ENCODE measurements at regions not wholly inside any gene's neighbourhood (a gene's known extent, or its start where the extent isn't known, plus 50 kb on each side); places are given as distances from the start of the nearest gene placed in this dataset.
"Not testable (repeated sequence)": the region's sequence is repeated elsewhere in the genome, so short reads cannot be mapped to it uniquely, and the experiment has no call there.

DNA sequence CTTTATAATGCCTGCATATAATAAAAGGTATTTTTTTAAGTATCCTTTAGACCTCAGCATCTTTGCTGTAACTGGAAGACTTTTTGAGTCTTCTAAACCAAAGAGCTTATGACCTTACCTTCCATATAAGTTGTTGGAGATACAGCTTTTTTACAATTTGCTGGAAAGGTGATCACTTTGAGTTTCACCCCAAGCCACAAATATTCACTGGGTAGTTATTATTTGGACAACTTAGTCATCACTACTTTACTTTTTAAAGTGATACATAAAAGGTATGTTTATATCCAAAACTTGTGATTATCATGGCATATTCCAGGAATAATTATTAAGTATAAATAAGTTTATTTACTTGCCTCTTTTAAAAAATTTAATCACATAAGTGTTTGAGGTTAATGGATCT lies 246.7 kb upstream of the NRIP1 start:
- no peak for DNase-seq (ENCODE audit: low read depth)

DNA sequence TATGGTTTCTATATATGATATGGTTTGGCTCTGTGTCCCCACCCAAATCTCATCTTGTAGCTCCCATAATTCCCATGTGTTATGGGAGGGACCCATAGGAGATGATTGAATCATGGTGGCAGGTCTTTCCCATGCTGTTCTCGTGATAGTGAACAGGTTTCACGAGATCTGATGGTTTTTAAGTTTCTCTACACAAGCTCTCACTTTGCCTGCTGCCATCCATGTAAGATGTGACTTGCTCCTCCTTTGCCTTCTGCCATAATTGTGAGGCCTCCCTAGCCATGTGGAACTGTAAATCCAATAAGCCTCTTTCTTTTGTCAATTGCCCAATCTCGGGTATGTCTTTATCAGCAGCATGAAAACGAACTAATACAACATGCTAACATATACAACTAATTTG lies 252.2 kb upstream of the NRIP1 start:
- not testable (repeated sequence) for DNase-seq (ENCODE audit: low read depth)

DNA sequence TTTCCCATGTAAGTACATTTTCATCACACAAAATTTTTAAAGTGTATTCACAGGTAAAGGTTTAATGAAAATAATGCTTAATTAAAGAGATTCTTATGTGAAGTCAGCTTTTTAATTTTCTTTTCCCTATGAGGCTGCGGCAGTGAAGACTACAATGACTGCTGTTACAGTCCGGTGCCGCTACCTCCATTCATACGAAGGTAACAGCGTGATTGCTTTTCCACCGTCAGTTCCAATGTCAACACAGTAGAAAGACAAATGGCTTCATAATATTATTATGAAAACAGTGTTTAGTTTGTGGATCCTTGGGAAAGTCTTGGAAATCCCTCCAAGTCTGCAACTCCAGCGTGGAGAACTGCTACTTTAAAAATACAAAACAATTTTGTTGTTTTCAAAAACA lies 254.9 kb upstream of the NRIP1 start:
- no peak for DNase-seq (ENCODE audit: low read depth)

DNA sequence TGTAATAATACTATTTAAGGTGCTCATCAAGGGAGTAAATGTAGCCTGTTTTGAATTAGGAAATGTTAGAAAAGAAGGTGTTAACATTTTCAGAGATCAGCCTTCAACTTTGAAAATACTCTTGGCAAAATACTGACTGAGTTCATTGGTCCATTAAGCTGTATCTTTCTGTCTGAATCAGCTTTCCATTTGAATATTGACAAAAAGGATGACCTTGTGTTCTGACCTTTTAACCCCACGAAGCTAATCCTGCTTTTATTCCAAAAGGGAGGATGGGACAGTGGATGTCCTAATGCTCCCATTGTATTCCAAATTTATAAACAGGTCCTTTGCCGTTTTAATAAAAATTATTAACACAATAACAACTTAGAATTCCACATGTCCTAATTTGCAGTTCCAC lies 259.7 kb upstream of the NRIP1 start:
- no peak for DNase-seq (ENCODE audit: low read depth)

DNA sequence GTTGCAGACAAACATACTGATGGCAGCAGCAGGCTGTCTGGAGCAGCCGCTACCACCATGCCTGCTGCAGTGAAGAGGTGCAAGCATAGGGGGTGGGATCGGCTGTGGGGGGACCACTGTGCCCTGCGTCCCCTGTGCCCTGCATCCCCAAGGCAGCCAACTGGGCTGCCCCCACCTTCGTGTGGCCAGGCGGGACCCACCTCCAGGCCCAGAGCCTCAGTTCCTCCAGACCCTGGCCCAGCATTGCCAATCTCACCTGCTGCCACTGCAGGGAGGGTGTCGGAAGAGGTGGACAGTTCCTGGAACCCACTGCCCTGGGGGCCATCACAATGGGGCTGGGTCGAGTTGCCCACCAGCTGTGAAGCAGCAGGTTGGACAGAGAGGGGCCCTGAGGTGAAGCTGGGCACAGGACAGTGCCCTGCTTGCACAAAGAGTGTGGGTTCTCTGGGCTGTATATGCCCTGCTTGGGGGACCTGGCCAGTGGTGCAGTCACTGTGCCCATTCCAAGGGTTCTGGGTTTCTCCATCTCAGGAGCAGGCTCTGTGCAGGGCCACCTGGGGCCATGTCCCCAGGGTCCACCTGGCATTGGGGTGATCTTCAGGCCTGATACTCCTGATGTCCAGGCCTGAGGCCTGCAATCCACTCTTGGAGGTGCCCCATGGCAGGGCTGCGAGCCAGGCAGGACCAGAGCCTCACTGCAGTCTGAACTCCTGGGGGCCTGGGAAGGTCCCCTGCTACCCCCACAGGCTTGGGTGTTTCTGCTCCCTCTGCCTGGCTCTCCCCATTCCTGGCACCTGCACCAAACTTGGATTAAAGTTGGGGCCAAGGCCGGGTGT lies 261.4 kb upstream of the NRIP1 start:
- no peak for DNase-seq (ENCODE audit: low read depth)

DNA sequence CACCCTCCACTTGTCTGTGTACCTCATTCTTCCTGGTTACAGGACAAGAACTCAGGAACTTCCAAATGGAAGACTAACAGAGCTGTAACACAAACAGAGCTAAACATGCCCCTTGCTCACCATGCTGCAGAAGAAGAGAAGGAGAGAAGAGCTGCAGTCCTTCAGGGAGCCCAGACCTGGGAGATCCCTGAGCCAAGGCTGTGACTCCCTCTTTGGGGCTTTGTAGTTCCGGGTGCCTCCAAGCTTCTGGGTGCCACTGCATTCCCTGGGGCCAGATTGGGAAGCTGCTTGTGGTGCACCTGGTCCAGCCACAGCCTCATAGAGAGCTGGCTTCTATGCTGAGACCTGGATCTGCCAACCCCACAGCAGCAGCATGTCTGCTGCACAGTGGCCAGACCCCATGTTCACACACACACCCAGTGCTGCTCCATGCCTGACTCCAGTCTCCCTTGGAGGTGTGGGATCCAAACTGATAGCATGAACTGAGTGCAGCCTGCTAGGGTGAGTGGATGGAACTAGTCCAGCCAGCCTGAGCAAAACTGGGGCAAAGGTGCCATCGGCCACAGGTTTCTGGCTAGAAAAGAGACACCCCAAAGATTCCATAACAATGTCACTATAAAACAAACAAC lies 263.0 kb upstream of the NRIP1 start:
- no peak for DNase-seq (ENCODE audit: low read depth)

DNA sequence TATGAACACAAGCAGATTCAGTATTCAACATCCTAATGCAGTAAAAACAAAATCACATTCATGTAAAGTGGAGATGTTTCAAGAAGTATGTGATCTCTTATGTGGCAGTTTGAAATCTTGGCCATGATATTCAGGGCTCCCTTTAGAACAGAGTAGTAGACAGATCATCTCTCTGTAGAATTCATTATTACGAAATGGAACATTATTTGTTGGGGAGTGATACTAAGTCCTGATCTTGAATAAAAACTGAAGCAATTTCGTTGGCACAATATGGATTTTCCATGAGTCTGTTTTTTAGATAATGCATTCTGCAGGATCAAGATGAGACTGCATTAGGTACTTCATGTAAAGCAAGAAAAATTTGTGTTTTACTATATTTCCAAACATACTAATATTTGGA lies 264.4 kb upstream of the NRIP1 start:
- no peak for DNase-seq (ENCODE audit: low read depth)

DNA sequence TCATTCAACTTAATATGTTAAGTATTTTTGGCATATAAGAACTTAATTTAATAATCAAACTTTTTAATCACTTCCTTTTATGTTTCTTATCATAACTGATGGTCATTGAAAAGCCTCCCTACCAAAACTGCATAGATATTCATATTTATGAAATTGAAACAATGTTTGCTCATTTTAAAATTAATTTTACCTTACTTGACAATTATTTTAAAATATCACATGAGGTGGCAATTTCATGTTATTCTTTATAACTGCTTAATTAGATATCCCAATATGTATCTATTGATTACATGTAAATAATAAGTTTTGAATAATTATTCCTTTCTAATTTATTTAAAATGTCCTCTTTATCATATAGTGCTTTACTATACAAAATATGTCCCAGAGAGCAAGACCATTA lies 266.1 kb upstream of the NRIP1 start:
- no peak for DNase-seq (ENCODE audit: low read depth)

DNA sequence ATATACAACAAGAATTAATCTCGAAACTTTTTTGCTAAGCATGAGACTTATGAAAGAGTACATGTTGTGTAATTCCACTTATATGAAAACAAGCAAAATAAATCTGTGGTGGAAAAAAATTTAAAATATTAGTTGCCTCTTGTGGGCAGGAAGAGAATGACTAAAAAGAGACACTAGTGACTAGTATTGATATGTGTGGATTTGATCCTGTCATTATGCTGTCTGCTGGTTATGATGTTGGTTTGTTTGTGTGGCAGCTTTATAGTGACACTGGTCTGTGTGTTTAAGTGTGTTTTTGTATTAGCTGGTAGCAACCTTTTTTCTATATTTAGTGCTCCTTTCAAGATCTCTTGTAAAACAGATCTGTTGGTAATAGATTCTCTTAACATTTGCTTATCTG lies 267.8 kb upstream of the NRIP1 start:
- no peak for DNase-seq (ENCODE audit: low read depth)

DNA sequence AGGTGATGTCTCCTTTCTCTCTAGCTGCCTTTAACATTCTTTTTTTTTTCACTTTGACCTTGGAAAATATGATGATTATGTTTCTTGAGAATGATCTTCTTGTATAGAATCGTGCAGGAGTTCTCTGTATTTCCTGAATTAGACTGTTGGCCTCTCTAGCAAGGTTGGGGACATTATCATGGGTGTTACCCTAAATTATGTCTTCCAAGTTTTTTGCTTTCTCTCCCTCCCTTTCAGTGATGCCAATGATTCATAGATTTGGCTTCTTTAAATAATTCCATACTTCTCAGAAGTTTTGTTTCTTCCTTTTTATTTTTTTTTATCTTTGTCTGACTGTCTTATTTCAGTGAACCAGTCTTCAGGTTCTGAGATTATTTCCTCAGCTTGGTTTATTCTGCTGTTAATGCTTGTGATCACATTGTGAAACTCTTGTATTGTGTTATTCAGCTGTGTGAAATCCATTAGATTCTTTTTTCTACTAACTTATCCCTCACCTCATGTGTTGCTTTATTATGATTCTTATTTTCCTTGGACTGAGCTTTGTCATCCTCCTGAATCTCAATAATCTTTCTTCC lies 268.4 kb upstream of the NRIP1 start:
- no peak for DNase-seq (ENCODE audit: low read depth)

DNA sequence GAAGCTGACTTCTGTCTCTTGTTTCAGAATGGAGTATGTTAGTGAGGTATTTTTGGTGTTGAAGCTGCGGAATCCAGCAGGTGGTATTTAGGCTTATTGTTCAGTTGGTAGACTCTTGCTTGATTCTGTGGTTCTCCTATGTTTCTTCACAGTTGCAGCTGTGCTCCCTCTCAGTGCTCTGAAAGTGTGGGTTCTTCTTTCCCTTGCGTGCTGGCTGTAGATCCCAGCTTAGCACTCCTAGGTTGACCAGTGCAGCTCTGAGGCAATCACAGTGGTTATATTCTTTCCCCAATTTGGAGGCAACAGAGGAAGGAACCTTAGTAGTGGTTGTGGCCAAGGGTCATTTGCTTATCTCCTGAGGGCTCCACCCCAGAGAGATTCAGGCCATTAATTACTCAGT lies 269.2 kb upstream of the NRIP1 start:
- no peak for DNase-seq (ENCODE audit: low read depth)

DNA sequence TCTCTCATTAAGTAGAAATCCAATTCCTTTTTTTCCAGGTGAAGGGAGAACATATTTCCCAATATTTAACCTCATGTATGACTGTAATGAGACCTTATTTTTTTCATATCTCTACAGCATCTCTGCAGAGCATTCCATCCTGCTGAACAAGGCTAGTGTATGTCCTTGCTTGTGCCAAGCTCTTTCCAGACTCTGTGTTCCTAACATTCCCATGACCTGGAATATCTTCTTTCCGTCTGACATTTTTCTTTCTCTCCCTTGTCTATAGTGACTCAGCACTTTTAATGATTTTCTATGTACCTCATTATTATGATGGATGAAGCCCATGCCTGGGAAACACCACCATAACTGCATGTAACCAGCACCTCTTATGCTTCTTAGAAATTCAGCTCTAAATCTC lies 278.3 kb upstream of the NRIP1 start:
- no peak for DNase-seq (ENCODE audit: low read depth)

DNA sequence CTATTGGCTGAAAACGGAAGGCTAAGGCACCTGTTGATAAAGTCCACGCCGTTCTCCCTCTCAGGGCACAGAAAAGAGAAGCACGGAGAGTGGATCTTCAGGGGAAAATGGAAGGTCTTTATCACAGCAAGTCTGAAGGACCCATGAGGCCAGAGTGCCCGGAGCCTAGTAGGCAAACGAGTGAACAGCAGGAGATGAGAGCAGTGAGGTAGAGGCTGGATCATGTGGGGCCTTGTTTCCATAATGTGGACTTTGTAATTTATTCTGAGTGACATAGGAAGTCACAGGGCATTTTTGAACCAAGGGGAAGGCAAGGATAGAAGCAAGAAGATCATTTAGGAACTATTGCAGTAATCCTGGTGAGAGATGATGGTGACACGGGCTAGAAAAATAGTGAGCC lies 287.2 kb upstream of the NRIP1 start:
- no peak for DNase-seq (ENCODE audit: low read depth)

DNA sequence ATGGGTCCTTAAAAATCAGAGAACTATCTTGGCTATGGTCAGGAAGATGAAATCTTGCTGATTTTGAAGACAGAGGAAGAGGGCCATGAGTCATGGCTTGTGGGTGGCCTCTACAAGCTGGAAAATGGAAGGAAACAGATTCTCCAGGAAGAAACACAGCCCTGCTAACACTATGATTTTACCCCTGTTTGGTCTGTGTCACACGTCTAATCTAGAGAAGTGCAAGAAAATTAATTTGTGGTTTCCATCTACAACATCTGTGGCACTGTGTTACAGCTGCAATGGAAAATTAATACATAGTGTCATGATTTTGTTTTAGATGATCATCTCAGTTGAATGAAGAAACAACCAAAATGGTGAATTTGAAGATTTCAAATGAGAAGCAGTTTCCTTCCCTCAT lies 288.7 kb upstream of the NRIP1 start:
- DNase-seq (ENCODE audit: low read depth): no peak

DNA sequence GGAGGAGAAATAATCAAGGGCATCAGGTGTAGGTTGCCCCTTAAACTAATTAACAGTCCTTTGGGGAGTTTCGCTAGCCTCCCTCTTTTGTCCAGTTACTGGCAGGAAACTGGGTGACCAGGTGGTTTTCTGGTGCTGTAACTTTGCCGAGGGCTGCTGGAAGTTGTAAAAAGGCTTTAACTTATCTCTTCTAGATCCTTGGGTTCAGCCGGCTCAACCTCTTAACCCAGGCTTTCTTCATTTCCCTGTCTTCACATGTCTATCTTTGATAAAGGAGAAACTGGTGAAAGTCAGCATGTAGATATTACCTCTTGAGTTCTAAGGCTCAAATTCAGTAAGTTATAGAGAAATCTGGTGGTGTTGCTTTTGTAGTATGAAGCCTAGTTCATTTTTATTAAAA lies 289.7 kb upstream of the NRIP1 start:
- DNase-seq (ENCODE audit: low read depth): no peak

DNA sequence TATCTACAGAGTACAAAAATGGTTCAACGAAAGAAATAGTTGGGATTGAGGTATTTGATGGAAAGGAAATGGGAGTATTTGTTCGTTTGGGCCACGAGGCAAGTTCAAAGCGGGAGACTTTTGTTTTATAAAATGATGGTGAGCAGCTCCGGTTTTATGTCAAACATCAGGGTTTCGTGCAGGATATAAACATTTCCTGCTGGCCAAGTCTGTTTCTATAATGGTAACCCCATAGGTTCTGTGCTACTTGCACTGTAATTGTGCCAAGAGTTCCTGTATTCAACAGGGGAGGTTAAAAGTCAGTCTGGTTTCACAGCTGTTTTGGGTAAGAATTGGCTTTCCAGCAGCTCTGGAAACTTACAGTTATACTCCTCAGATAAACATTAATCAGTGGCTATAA lies 290.3 kb upstream of the NRIP1 start:
- DNase-seq (ENCODE audit: low read depth): no peak

DNA sequence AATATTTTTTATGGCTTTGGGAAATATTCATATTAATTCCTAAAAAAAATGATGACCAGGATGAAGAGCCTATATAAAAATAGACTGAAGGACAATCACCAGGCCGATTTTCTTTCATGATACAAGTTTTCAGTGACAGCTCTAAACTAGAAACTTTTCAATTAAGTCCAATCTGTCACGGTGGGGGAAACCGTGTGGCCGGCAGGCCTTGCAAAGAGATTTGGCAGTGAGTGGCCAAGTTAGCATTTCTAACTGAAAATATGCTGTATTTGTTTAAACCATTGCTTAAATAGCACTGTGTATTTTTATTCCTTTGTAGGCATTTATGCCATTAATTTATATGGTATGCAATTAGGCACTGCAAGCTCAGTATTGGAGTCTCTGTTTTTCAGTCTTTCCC lies 294.5 kb upstream of the NRIP1 start:
- DNase-seq (ENCODE audit: low read depth): no peak

DNA sequence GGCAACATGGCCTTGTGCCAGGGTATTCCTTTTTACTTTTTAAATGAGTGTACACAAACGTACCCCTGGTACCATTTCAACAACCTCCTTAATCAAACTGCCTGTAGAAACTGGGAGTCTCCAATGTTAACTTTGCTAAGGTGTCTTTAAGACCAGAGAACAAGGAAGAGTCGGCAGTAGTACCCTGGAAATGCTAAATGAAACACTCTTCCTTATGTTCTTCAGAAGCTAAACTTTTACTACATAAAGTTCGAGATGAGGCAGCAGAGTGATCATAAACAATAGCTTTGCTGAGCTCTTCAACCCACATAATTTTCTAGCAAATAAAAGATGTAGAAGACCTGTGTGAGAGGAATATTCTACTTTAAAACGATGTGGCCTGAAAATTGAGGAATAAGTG lies 297.7 kb upstream of the NRIP1 start:
- no peak for DNase-seq (ENCODE audit: low read depth)

DNA sequence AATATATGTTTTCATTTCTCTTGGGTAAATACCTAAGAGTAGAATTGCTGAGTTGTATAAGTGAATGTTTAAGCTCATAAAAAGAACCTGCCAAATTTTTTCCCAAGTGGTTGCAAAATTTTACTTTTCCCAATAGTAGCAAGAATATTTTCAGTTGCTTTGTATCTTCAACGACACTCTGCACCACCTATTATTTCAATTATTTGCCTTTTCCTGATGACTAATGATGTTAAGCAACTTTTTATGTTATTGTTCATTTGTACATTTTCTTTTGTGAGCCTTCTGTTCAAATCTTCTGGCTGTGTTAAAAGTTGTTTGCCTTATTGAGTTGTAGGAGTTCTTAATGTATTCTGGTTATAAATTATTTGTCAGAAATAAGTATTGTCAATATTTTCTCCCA lies 299.1 kb upstream of the NRIP1 start:
- DNase-seq (ENCODE audit: low read depth): no peak

DNA sequence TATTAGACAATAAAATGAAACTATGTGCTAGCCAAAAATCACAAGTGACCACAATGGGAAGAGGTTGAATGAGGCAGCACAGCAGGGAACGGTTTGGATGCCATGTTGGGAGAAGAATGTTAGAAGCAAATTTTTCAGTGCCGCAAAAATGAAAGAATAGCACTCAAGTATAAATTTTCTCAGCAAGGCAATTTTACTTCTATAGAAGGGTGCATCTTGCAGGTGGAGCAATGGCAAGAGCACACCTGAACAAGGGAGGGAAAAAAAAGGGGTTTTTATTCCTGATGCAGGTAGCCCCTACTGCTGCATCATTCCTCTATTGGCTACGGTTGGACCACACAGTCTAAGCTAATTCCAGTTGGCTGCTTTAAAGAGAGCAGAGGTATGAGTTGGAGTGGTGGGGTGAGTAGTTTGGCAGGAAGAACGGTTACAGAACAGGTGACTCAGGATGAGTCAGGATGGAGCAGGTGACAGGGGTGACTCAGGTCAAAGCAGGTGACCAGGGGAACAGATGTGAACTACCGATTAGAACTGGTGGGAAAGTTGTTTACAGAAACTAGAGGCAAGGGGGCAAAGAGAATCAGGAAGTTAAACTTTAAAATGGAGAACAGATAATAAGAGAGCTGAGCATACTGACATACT lies 301.1 kb upstream of the NRIP1 start:
- DNase-seq (ENCODE audit: low read depth): no peak

DNA sequence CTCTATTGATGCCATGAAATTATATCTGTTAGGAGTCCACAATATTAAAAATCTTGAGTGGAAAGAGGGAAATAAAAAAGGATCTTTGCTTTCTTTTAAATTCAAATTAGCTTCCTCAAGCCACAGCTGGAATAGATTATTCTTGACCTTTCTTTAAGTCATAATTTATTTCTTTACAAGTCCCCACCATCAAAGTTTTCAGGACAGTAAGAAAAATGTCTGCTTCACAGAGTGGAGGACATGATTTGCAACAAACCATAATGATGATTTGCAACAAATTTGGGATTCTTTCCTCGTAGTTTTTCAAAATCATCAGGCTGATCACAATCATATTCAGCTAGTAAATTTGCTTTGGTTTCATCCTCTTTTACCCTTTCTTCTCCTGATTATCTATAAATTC lies 301.8 kb upstream of the NRIP1 start:
- no peak for DNase-seq (ENCODE audit: low read depth)

DNA sequence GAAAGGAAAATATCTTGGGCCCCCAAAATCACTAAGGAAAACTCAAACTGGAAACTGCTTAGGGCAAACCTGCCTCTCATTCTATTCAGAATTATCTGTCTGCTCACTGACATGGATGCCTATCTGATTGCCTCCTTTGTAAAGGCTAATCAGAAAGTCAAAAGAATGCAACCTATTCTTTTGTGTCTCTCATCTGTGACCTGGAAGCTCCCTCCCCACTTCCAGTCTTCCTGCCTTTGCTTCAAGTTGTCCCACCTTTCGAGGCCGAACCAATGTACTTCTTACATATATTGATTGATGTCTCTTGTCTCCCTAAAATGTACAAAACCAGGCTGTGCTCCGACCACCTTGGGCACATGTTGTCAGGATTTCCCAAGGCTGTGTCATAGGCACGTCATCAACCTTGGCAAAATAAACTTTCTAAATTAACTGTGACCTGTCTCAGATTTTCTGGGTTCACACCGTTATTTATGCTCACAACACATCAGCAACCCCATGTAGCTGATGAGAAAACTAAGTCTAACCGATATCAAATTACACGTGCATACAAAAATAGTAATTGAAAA lies 302.3 kb upstream of the NRIP1 start:
- DNase-seq (ENCODE audit: low read depth): no peak

DNA sequence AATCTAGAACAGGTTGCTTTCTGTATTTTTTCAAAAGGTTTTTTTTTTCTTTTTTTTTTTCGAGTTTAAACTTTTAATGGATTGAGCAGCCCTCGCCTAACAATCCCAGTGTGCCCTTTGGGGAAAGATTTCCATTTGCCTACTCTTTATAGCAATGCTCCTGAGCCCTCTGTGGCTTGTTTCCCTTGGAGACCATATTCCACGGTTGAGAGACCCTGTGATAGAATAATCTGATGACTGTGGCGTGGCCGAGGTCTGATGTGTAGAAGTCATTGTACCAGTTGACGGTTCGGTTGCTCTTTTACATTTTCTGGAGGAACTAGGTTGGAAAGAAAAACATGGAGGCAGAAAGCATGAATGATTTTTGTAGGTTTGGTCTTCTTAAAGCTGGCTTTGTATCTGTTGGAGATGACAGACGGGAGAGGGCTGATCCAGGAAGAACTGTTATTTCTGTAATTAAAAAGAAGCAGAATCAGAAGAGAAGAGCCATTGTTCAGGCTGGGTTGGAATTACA lies 305.7 kb upstream of the NRIP1 start:
- DNase-seq (ENCODE audit: low read depth): no peak
